Mesenchymal stem cell (in vitro differentiated cells and primary cell): ENCODE measurements at regions not wholly inside any gene's neighbourhood (a gene's known extent, or its start where the extent isn't known, plus 50 kb on each side); places are given as distances from the start of the nearest gene placed in this dataset.
A peak's percentile ranks its signal among the peaks of the same experiment; 100 is the strongest.

Experiments used
- DNase-seq: peaks from one replicate; pipeline ENCODE4 v3.0.0-alpha.2; 2013
- H2AFZ ChIP-seq: one replicate; pipeline ENCODE4 v1.6.1; 2013; ENCODE audit warnings: low read depth, mild to moderate bottlenecking, control low read depth, inconsistent platforms, low read length, moderate library complexity
- H2AK5ac ChIP-seq: 2 replicates; pipeline ENCODE4 v1.6.1; 2013; ENCODE audit warnings: low read length, moderate library complexity, mild to moderate bottlenecking, inconsistent platforms; ENCODE audit not compliant: severe bottlenecking
- H2BK120ac ChIP-seq: one replicate; pipeline ENCODE4 v1.6.1; 2013; ENCODE audit warnings: low read depth, mild to moderate bottlenecking, inconsistent platforms, low read length, moderate library complexity
- H2BK12ac ChIP-seq, 2 experiments: one replicate each; pipeline ENCODE4 v1.6.1; 2013; ENCODE audit warnings: inconsistent platforms in 2 of 2, low read length in 2 of 2, mild to moderate bottlenecking in 2 of 2, moderate library complexity in 2 of 2, control low read depth in 1 of 2
- H2BK15ac ChIP-seq: one replicate; pipeline ENCODE4 v1.6.1; 2013; ENCODE audit warnings: mild to moderate bottlenecking, low read depth, inconsistent platforms; ENCODE audit not compliant: poor library complexity, severe bottlenecking
- H2BK5ac ChIP-seq: 2 replicates; pipeline ENCODE4 v1.6.1; 2013; ENCODE audit warnings: low read depth, mild to moderate bottlenecking, low read length, control low read depth, inconsistent platforms; ENCODE audit not compliant: poor library complexity, severe bottlenecking
- H3K14ac ChIP-seq, 2 experiments: one replicate each; pipeline ENCODE4 v1.6.1; 2013; ENCODE audit warnings: inconsistent platforms in 2 of 2, low read length in 2 of 2, control low read depth in 1 of 2, mild to moderate bottlenecking in 1 of 2, moderate library complexity in 1 of 2
- H3K18ac ChIP-seq, 2 experiments: one replicate each; pipeline ENCODE4 v1.6.1; 2013; ENCODE audit warnings: inconsistent platforms in 2 of 2, low read length in 2 of 2, control low read depth in 1 of 2, low read depth in 1 of 2, mild to moderate bottlenecking in 1 of 2
- H3K23ac ChIP-seq, 2 experiments: one replicate each; pipeline ENCODE4 v1.6.1; 2013; ENCODE audit warnings: inconsistent platforms in 2 of 2, low read length in 2 of 2, mild to moderate bottlenecking in 2 of 2, moderate library complexity in 2 of 2, control low read depth in 1 of 2
- H3K27ac ChIP-seq: 2 replicates; pipeline ENCODE4 v1.5.1; 2013; ENCODE audit warnings: mild to moderate bottlenecking, moderate library complexity, low read length, control low read depth, inconsistent platforms; ENCODE audit not compliant: poor library complexity, severe bottlenecking
- H3K27me3 ChIP-seq, 2 experiments: 2 replicates each; pipeline versions ENCODE4 v1.6.1 to v1.7.0; 2013; ENCODE audit warnings: low read length in 2 of 2, mild to moderate bottlenecking in 2 of 2, moderate library complexity in 2 of 2, control low read depth in 1 of 2, inconsistent platforms in 1 of 2; ENCODE audit not compliant: control insufficient read depth in 1 of 2, insufficient read depth in 1 of 2
- H3K36me3 ChIP-seq, 2 experiments: 2 replicates each; pipeline versions ENCODE4 v1.6.1 to v1.7.0; 2013; ENCODE audit warnings: low read length in 2 of 2, control low read depth in 1 of 2, inconsistent platforms in 1 of 2, low read depth in 1 of 2, mild to moderate bottlenecking in 1 of 2; ENCODE audit not compliant: insufficient read depth in 2 of 2, control insufficient read depth in 1 of 2
- H3K4ac ChIP-seq, 2 experiments: one replicate each; pipeline ENCODE4 v1.6.1; 2013; ENCODE audit warnings: inconsistent platforms in 2 of 2, low read length in 2 of 2, mild to moderate bottlenecking in 2 of 2, moderate library complexity in 2 of 2, control low read depth in 1 of 2, low read depth in 1 of 2
- H3K4me1 ChIP-seq: 2 replicates; pipeline ENCODE4 v1.6.1; 2013; ENCODE audit warnings: low read depth, low read length, control low read depth; ENCODE audit not compliant: control insufficient read depth, insufficient read depth
- H3K4me2 ChIP-seq: 2 replicates; pipeline ENCODE4 v1.6.1; 2013; ENCODE audit warnings: low read length, mild to moderate bottlenecking, inconsistent platforms; ENCODE audit not compliant: poor library complexity, severe bottlenecking
- H3K4me3 ChIP-seq, 2 experiments: 2 replicates each; pipeline versions ENCODE4 v1.5.1 to v1.7.0; 2013; ENCODE audit warnings: low read length in 2 of 2, mild to moderate bottlenecking in 2 of 2, control low read depth in 1 of 2, low read depth in 1 of 2; ENCODE audit not compliant: insufficient read depth in 1 of 2
- H3K79me1 ChIP-seq: replicated peaks from 2 replicates; pipeline ENCODE4 v1.6.1; 2013; ENCODE audit warnings: mild to moderate bottlenecking, control low read depth, low read length, inconsistent platforms; ENCODE audit not compliant: poor library complexity, severe bottlenecking
- H3K9ac ChIP-seq: 2 replicates; pipeline ENCODE4 v1.7.0; 2013; ENCODE audit warnings: mild to moderate bottlenecking, low read length, moderate library complexity
- H3K9me3 ChIP-seq: 2 replicates; pipeline ENCODE4 v1.7.0; 2013; ENCODE audit warnings: mild to moderate bottlenecking, low read length; ENCODE audit not compliant: control insufficient read depth
- H4K8ac ChIP-seq: one replicate; pipeline ENCODE4 v1.6.1; 2013; ENCODE audit warnings: inconsistent platforms, mild to moderate bottlenecking, low read length, moderate library complexity
- H4K91ac ChIP-seq: one replicate; pipeline ENCODE4 v1.6.1; 2013; ENCODE audit warnings: mild to moderate bottlenecking, low read length, inconsistent platforms
- WGBS: methylation state at CpG from one replicate; pipeline ENCODE4 v1.1.7; 2013; ENCODE audit warnings: mixed read lengths; 5-methylcytosine and 5-hydroxymethylcytosine counted together

- Histone ChIP-seq H3K9me3 (peaks cover 5% of the 10 kb centered on the region), H3K36me3 (no peaks in the 10 kb centered on the region), H2BK12ac (no peak overlapping the region), H3K4me1 (no peaks in the 10 kb centered on the region), H3K4me3 (no peak overlapping the region), H3K23ac (no peak overlapping the region), H2BK15ac (no peak overlapping the region), H3K4me2 (no peak overlapping the region), H3K18ac (no peak overlapping the region), H3K9ac (no peak overlapping the region), H3K14ac (no peak overlapping the region), H4K91ac (no peak overlapping the region), H3K4ac (no peak overlapping the region), H3K79me1 (no peaks in the 10 kb centered on the region), H2BK120ac (no peak overlapping the region), H3K27me3 (no peaks in the 10 kb centered on the region), H4K8ac (no peak overlapping the region), H2AK5ac (no peak overlapping the region), H3K27ac (no peak overlapping the region), H2AFZ (no peak overlapping the region), H2BK5ac (no peak overlapping the region)
- no peak for DNase-seq
- whole genome bisulfite sequencing = 94% methylated on average over 2 of the region's 2 CpGs
These were observed 1058.9 kb upstream of the MAP3K7 start for GRCh38 chr6:91645811-91646210.

- Histone ChIP-seq H2BK120ac (no peak overlapping the region), H3K18ac (no peak overlapping the region), H3K4me3 (no peak overlapping the region), H3K4me1 (peaks cover 1% of the 10 kb centered on the region), H3K14ac (no peak overlapping the region), H3K27me3 (no peaks in the 10 kb centered on the region), H3K27ac (no peak overlapping the region), H2BK12ac (no peak overlapping the region), H4K91ac (no peak overlapping the region), H2BK15ac (no peak overlapping the region), H2AK5ac (no peak overlapping the region), H3K79me1 (no peaks in the 10 kb centered on the region), H4K8ac (no peak overlapping the region), H3K23ac (no peak overlapping the region), H3K36me3 (no peaks in the 10 kb centered on the region), H2BK5ac (no peak overlapping the region), H3K9me3 (no peaks in the 10 kb centered on the region), H2AFZ (no peak overlapping the region), H3K4me2 (no peak overlapping the region), H3K9ac (no peak overlapping the region), H3K4ac (no peak overlapping the region)
- no peak for DNase-seq
- WGBS = no CpG with 5 or more reads among the region's 1 CpG
These were observed 1050.3 kb upstream of the MAP3K7 start for GRCh38 chr6:91637217-91637616.

- no peak overlapping the region for H3K18ac ChIP-seq
- H2BK15ac ChIP-seq = no peak overlapping the region
- no peaks in the 10 kb centered on the region for H3K9me3 ChIP-seq
- no peak overlapping the region for H2AK5ac ChIP-seq
- H2AFZ ChIP-seq = no peak overlapping the region
- H3K4me2 ChIP-seq = no peak overlapping the region
- peaks cover 1% of the 10 kb centered on the region for H3K4me1 ChIP-seq
- no peak overlapping the region for H4K91ac ChIP-seq
- no peaks in the 10 kb centered on the region for H3K36me3 ChIP-seq
- H4K8ac ChIP-seq = no peak overlapping the region
- H3K9ac ChIP-seq = no peak overlapping the region
- DNase-seq = peak; percentile 3
- no peak overlapping the region for H2BK120ac ChIP-seq
- H3K4me3 ChIP-seq = no peak overlapping the region
- H3K4ac ChIP-seq = no peak overlapping the region
- no peaks in the 10 kb centered on the region for H3K79me1 ChIP-seq
- H2BK12ac ChIP-seq = no peak overlapping the region
- no peak overlapping the region for H3K27ac ChIP-seq
- no peaks in the 10 kb centered on the region for H3K27me3 ChIP-seq
- H3K14ac ChIP-seq = no peak overlapping the region
- no peak overlapping the region for H3K23ac ChIP-seq
- H2BK5ac ChIP-seq = no peak overlapping the region
- WGBS = 46% methylated on average over 1 of the region's 1 CpG
These were observed 1047.9 kb upstream of the MAP3K7 start for GRCh38 chr6:91634791-91635190.

GRCh38 chr6:91633374-91634111, 1046.7 kb upstream of the MAP3K7 start:
- no peak overlapping the region for H2BK15ac ChIP-seq
- H3K4me2 ChIP-seq = no peak overlapping the region
- H3K79me1 ChIP-seq = no peaks in the 10 kb centered on the region
- H3K9ac ChIP-seq = no peak overlapping the region
- WGBS = 85% methylated on average over 6 of the region's 8 CpGs
- H3K9me3 ChIP-seq = no peaks in the 10 kb centered on the region
- peak; percentile 15 for DNase-seq
- H3K27me3 ChIP-seq = no peaks in the 10 kb centered on the region
- no peak overlapping the region for H2BK5ac ChIP-seq
- H3K4ac ChIP-seq = no peak overlapping the region
- no peak overlapping the region for H3K14ac ChIP-seq
- H2AK5ac ChIP-seq = no peak overlapping the region
- no peak overlapping the region for H2BK120ac ChIP-seq
- no peak overlapping the region for H3K18ac ChIP-seq
- H2AFZ ChIP-seq = no peak overlapping the region
- H3K4me3 ChIP-seq = peak overlapping the region in 1 of 2 experiments; percentile 32
- peaks cover 1% of the 10 kb centered on the region for H3K4me1 ChIP-seq
- H4K8ac ChIP-seq = no peak overlapping the region
- H2BK12ac ChIP-seq = no peak overlapping the region
- H3K36me3 ChIP-seq = no peaks in the 10 kb centered on the region
- H3K23ac ChIP-seq = no peak overlapping the region
- H3K27ac ChIP-seq = no peak overlapping the region
- H4K91ac ChIP-seq = no peak overlapping the region
